ENCODE measurements at regions not wholly inside any gene's neighbourhood (a gene's known extent, or its start where the extent isn't known, plus 50 kb on each side); places are given as distances from the start of the nearest gene placed in this dataset.

DNA sequence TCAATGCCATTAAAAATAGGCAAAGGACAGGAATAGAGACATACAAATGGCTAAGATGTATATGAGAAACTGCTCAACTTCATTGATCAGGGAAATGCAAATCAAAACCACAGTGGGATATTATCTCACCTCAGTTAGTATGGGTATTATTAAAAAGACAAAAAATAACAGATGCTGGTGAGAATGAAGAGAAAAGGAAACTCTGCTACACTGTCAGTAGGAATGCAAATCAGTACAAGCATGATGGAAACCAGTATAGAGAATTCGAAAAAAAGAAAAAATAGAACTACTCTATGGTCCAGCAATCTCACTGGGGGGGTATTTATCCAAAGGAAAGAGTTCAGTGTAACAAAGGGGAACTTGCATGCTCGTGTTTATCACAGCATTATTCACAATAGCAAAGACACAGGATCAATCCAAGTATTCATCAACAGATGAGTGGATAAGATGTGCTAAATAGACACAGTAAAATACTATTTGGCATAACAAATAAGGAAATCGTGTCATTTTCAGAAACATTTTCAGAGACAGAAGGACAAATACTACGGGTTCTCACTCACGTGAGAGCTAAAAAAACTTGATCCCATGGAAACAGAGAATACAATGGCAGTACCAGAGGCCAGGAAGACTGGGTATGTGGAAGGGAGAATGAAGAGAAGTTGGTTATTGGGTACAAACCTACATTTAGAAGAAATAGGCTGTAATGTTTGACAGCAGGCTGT lies 60.6 kb downstream of the CCDC74A start:
- TF ChIP-seq CBX8 (IDR thresholded peaks at IDR 0.05): no peak
- no peak for TF ChIP-seq E2F6 (IDR thresholded peaks at IDR 0.05; ENCODE audit: borderline replicate concordance, low read depth)
- no peak for TF ChIP-seq CEBPB (IDR thresholded peaks at IDR 0.05)
- no peak for TF ChIP-seq RAD21 (conservative IDR thresholded peaks at IDR 0.05 in 1 of 2, IDR thresholded peaks at IDR 0.05 in 1 of 2)
- no peak for TF ChIP-seq CTCF (IDR thresholded peaks at IDR 0.05)
- TF ChIP-seq CHD4 (IDR thresholded peaks at IDR 0.05; ENCODE audit: borderline replicate concordance): no peak
- TF ChIP-seq POLR2A (IDR thresholded peaks at IDR 0.05; ENCODE audit: low read length): no peak
- TF ChIP-seq ZNF302 (CRISPR knock-in tag; IDR thresholded peaks at IDR 0.05): no peak
- no peak for TF ChIP-seq JUN (IDR thresholded peaks at IDR 0.05)
- no peak for TF ChIP-seq CHD2 (IDR thresholded peaks at IDR 0.05; ENCODE audit: low read length, partially characterized antibody)
- no peak for TF ChIP-seq REST (IDR thresholded peaks at IDR 0.05)

All from A549 (cell line).